HG02973 (cell line): ENCODE measurements at regions not wholly inside any gene's neighbourhood (a gene's known extent, or its start where the extent isn't known, plus 50 kb on each side); places are given as distances from the start of the nearest gene placed in this dataset.

Experiments
- ATAC-seq: cut with Tn5 transposase; IDR thresholded peaks from one replicate; pipeline ENCODE4 v1.9.1; 2021; ENCODE audit warnings: moderate library complexity; ENCODE audit not compliant: unreplicated experiment

DNA sequence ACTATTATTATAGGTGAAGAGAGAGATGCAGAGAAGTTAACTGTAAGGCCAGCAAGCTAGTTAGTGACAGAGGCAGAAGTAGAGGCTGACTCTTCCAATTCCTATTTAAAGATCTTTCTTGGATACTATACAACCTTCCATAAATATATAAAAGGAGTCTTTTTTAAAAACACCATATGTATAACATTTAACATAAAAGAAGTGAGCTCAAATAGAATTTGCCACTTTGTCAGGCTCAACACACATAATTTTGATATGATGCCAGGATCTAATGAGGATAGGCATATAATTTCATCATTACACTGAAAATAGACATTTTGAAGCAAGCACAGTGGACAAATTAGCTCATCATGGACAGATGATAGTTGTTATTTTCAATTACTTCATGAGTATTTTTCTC lies 64.1 kb upstream of the MPPED2 start:
- ATAC-seq, result no peak
